ENCODE measurements at regions not wholly inside any gene's neighbourhood (a gene's known extent, or its start where the extent isn't known, plus 50 kb on each side); places are given as distances from the start of the nearest gene placed in this dataset.

- WGBS (ENCODE audit: insufficient coverage, insufficient replicate concordance, low lambda C conversion rate, missing lambda C conversion rate), result 28% methylated on average over 4 of the region's 4 CpGs
- POLR2A ChIA-PET, result no interaction called here
- Histone ChIP-seq H3K9ac (ENCODE audit: control insufficient read depth, insufficient read depth, low read length) (no peak overlapping the region), H3K4me2 (ENCODE audit: control insufficient read depth, insufficient read depth) (no peak overlapping the region), H3K4me1 (ENCODE audit: control insufficient read depth, insufficient read depth, low read length) (no peaks in the 10 kb centered on the region), H2AFZ (ENCODE audit: control insufficient read depth, low read depth, low read length) (no peak overlapping the region), H3K27ac (ENCODE audit: control insufficient read depth, insufficient read depth) (no peak overlapping the region), H3K27me3 (replicated peaks in 1 of 2; ENCODE audit: control insufficient read depth in 2 of 2, insufficient read depth in 2 of 2, low read length in 1 of 2) (no peaks in the 10 kb centered on the region), H3K9me3 (replicated peaks; ENCODE audit: control insufficient read depth, insufficient read depth, low read length) (no peaks in the 10 kb centered on the region), H3K4me3 (no peak overlapping the region), H3K79me2 (ENCODE audit: control insufficient read depth, insufficient read depth, low read length) (no peaks in the 10 kb centered on the region), H3K36me3 (ENCODE audit: control insufficient read depth in 2 of 2, insufficient read depth in 2 of 2, low read length in 1 of 2) (no peaks in the 10 kb centered on the region), H4K20me1 (ENCODE audit: control insufficient read depth, insufficient read depth) (no peaks in the 10 kb centered on the region)
- no peak for DNase-seq (ENCODE audit: low read depth, low spot score)
- intact Hi-C loops (cut with micrococcal nuclease; ENCODE audit: unreplicated experiment), result no loop called here
- in situ Hi-C loops (cut with MboI), result no loop called here
- SMC1A ChIA-PET (ENCODE audit: uncharacterized antibody, unreplicated experiment), result no interaction called here
- RAD21 ChIA-PET (ENCODE audit: unreplicated experiment), result no interaction called here
- BruUV-seq (replicated peaks), result no TSS peak
- CTCF ChIA-PET, result no interaction called here
- no peak for FAIRE-seq
- TF ChIP-seq TARDBP (IDR thresholded peaks at IDR 0.05; ENCODE audit: borderline replicate concordance), result no peak
- TF ChIP-seq CHD1 (IDR thresholded peaks at IDR 0.05; ENCODE audit: low read depth, low read length), result no peak
- no peak for TF ChIP-seq CTCF (IDR thresholded peaks at IDR 0.05 in 2 of 3, conservative IDR thresholded peaks at IDR 0.05 in 1 of 3; ENCODE audit: control insufficient read depth in 2 of 3, extremely low read depth in 1 of 3, insufficient read depth in 1 of 3, low read depth in 3 of 3, low read length in 3 of 3)
- TF ChIP-seq NR2C2 (IDR thresholded peaks at IDR 0.05; ENCODE audit: borderline replicate concordance, control insufficient read depth, insufficient read length, low read depth), result no peak
- no peak for TF ChIP-seq HSF1 (IDR thresholded peaks at IDR 0.05; ENCODE audit: low read depth, low read length)
- TF ChIP-seq TCF3 (IDR thresholded peaks at IDR 0.05; ENCODE audit: borderline replicate concordance, insufficient read depth, low read depth, low read length), result no peak
- ATAC-seq, result no peak
These were observed 416.7 kb downstream of the TFEC start for GRCh38 chr7:115613836-115614235.
